ENCODE measurements at regions not wholly inside any gene's neighbourhood (a gene's known extent, or its start where the extent isn't known, plus 50 kb on each side); places are given as distances from the start of the nearest gene placed in this dataset.
"Not testable (repeated sequence)": the region's sequence is repeated elsewhere in the genome, so short reads cannot be mapped to it uniquely, and the experiment has no call there.

DNA sequence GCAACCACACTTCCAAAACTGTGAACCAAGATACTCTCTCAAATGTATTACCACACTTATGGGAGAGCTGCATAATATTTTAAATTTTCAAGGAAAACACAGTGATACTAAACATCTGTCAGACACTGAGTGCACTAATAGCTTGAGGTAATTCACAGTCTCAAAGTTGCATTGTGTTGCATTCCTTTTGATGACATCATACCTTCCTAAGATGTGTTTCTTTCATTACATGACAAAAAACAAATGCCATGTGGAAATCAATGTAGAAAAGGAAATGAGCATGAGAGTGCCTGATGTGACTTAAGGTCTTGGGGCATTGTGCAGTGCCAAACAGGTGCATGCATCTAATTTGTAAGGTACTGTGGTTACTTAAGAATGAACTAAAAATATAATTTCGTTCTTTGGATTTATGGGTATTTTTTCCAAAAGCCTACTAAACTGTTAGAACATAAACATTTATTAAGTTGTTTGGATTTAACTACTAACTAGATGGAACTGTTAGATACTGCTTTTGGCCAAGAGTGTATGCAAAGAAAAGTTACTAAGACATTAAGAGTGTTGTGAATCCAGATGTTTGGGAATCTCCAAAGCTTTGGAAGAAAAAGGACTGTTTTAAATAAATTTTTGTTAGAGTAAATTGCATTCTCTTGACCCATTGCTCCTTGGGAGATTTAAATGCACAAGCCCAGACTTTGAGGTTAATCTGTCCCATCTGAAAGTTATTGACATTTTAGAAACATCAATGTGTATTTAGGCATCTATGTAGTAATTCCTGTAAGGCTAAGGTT lies 496.2 kb upstream of the SEMA3D start:
- intact Hi-C loops (cut with micrococcal nuclease), result no loop called here

DNA sequence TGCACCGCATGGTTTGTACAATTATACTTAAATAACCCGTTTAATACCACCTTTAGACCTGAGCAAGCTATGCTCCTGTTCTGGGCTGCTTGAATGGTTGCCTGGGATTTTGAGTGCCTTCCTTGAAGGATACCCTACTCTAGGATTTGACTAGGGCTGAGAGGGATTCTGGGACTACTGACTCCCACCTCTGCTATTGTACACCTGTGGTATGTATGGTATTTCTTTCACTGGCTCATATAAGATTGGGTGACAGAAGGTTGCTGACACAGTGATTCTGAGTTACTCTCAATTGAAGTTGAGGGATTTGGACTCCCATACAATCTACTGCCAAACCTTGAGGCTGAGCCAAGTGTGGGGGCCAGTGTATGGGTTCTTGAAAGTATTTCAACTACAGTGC lies 494.4 kb upstream of the SEMA3D start:
- intact Hi-C loops (cut with micrococcal nuclease), result no loop called here

DNA sequence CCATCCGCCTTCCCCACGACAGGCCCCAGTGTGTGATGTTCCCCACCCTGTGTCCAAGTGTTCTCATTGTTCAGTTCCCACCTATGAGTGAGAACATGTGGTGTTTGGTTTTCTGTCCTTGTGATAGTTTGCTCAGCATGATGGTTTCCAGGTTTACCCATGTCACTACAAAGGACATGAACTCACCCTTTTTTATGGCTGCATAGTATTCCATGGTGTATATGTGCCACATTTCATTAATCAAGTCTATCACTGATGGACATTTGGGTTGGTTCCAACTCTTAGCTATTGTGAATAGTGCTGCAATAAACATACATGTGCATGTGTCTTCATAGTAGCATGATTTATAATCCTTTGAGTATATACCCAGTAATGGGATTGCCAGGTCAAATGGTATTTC lies 488.2 kb upstream of the SEMA3D start:
- intact Hi-C loops (cut with micrococcal nuclease), result not testable (repeated sequence)

DNA sequence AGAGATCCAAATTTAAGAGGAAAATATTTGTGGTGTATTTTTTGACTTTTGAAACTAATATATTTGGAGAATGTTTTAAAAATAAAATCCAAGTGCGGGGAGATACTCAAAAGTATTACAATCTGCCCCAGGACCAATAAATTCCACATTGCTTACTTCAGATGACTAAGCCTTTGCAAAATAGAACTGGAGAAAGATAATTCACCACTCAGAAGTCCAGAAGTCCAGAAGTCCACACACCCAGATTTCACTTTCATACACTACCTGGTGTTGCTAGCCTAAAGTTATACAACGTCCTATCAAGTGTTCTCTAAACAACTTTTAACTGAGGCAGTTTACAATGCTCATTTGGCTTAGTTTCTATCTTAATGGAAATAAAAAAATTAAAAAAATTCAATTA lies 487.0 kb upstream of the SEMA3D start:
- intact Hi-C loops (cut with micrococcal nuclease), result no loop called here

DNA sequence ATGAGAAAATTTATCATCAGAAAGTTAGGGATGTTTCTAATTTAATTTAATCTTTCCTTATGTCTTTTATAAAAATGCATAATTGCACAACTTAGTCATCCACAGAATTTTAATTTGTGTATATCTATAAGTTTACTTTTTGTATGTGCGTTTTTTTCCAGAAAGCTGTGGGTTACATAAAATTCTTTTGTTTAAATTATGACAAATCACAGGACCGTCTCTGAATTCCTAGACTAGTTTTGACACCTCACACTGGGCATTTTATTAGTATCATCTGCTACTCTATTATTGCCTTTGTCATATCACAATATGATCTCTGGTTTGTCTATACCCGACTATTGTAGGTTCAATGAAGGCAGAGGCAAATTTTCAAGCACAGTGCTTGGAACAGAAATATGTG lies 482.4 kb upstream of the SEMA3D start:
- intact Hi-C loops (cut with micrococcal nuclease), result no loop called here

DNA sequence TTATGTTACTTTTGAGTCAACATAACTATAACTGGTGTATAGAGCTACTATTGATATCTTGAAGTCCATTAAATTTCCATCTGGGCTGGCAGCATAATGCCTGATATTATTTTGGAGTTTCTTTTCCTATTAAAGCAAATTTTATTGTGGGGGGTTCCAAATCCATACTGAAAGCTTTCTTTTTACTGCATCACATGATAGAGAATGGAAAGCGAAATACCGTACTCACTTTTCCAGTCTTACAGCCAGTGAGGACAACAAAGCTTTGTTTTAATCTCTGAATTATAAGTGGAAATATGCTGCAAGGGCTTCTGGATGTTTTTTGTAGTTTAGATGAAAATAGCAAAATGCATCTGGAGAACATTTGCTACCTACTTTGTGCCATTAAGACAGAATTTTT lies 477.5 kb upstream of the SEMA3D start:
- intact Hi-C loops (cut with micrococcal nuclease), result no loop called here

DNA sequence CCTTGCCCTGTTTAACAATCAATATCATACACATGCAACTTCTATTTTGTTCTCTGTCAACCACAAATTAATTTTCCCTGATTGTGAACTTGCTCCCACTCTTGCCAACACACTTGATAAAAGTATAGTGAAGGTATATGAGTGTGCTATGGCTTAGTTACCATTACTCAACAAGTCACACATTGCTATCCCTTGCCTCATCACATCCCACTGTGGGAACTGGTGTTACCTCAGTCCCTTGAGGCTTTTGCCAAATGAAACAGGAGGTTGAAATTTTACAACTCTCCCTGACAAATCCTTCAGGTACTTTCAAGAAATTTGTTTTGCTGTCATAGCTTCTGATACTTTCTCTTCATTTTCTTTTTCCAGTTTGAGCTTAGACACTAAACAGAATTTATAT lies 472.5 kb upstream of the SEMA3D start:
- intact Hi-C loops (cut with micrococcal nuclease), result no loop called here

DNA sequence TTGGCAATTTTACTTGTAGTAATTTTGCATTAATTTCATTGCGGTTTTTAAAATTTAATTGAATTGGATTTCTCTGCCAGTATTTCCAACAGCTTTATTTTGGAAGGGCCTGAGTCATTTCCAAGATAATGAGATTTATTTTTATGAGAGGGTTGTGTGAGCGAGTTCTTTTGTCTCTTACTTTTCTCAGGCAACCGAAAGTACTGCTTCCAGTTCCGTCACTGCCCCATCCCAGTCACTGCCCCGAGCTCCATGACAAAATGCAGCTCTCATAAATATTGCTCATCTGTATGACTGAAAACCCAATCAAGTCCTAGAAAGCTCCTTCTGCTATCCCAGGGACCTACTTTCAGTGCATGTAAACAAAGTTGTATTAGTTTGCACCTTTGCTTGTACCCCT lies 468.4 kb upstream of the SEMA3D start:
- intact Hi-C loops (cut with micrococcal nuclease), result no loop called here

DNA sequence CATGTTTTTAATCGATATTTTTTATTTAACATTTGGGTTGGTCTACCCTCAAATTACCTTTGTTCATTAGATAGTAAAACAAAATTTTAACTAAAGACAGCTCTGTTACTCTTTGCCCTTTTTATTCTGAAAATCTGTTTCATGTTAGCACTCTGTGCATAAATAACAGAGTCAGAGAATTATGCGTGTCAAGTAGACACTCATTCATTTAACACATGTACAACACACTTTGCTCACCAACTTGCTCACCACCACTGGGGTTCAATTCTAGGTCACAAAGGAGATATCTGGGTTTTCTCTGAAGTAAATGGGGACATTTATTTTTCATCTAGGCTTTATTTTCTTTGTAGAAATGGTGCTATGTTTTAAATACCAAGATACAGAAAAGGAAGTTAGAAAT lies 457.4 kb upstream of the SEMA3D start:
- intact Hi-C loops (cut with micrococcal nuclease), result no loop called here

DNA sequence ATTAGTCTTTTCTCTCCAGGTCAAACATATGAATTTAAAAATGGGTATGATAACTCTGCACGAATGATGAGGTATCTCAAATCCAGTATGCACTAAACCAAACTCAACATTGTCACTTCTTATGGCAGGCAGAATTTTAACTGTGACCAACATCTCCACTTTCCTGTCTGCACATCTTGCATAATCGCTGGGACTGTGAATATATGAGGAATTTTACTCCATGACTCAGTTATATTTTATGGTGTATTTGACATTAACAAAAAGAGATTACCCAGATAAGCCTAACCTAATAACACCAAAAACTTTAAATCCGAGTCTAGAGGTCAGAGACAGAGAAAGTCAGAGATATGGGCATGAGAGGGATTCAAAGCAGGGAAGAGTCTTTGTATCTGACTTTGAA lies 454.5 kb upstream of the SEMA3D start:
- intact Hi-C loops (cut with micrococcal nuclease), result no loop called here

DNA sequence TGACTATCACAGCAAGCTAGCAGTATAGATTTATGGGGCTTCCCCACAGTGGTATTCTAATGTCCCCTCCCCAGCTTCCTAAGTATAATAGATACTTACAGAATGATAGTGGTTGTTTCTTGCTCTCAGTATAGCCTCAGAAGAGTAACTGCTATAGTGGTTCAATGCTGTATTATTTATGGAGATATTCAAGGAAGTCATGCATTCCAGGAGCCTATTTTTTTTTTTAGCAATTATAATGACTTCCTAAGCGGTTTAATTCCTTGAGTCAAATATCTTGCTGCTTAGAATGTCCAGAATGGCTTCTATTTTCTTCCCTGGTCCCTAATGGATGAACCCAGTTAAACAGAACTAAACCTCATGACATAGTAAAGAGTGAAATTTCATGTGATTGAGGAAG lies 451.5 kb upstream of the SEMA3D start:
- intact Hi-C loops (cut with micrococcal nuclease), result no loop called here

DNA sequence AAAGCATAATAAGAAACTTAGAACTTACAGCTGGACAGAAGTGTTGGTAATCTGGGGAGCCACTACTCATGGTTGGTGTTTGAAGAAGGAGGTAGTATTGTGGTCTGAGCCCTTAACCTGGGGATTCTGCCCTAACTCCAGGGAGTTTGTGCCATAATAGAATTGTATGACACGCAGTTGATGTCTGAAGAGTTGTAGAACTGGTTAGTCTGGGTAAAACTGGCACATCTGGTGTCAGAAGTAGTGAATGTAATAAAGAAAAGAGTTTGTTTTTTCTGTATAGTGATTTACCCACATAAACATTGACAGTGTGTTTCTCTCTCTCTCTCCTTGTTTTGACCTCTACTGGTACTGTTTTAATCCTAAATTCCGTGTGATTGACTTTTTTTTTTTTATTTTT lies 448.1 kb upstream of the SEMA3D start:
- intact Hi-C loops (cut with micrococcal nuclease), result no loop called here

DNA sequence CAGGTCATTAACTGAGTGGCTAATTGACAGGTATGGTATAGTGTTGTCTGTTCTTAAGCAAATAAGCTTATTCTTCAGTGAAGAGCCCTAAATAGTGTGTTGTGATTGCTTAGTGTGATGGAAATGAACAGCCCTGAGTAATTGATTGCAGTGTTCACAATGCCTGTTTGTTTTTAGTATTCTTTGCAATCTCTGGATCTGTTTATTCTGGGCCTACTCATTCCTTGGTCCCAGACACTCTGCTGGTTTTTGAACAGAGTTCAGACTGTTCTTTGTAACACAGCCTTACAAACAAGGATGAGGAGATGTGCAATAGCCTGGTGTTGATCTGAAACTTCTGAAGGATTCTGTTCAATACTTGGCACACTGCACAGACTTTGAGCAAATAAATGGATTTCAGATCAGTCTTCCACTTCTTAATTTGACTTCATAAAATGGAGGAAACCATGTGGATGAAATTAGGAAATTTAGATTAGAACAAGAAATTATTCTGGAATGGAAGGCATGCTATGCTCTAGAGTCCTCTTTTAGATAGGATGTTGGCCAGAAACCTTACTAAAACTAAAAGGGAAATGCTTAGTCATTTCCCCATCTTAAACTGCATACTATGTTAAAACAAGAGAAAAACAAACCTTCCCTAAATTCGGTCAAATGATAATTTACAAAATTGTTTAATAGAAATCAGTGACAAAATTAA lies 444.2 kb upstream of the SEMA3D start:
- intact Hi-C loops (cut with micrococcal nuclease), result no loop called here

DNA sequence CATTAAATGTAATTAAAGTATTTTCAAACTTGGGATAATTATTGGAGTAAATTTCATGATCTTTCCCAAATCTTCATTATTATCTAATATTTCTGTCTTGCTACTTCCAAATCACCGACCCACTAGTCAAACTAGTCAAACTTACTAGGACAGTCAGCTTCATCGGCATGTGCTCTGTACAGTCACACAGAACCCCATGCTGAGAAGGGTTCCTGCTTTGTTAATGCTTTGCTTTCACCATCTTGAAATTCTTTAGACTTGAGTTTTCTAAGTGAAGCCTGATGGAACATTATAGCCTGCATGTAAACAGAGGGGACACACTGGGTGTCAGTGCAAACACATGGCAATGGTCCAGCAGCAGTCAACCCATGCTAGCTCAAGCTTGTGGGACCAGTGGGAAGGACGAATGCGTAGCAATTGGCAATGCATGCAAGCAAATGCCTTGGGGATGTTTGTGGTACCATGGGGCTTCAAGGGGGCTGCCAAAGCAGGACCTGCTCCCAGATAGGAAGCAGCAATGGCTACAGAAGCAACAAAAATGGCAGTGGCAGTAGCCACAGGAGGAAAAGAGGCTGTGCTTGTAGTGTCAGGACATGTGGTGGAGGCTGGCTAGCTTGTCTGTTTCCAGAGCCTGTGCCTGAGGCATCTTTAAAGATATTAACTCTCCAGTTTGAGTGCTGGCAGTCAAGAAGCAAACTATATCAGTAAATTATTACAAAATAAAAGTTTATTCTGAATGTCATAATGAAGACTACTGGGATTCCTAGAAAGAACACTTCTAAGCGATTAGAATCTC lies 441.1 kb upstream of the SEMA3D start:
- intact Hi-C loops (cut with micrococcal nuclease), result no loop called here

DNA sequence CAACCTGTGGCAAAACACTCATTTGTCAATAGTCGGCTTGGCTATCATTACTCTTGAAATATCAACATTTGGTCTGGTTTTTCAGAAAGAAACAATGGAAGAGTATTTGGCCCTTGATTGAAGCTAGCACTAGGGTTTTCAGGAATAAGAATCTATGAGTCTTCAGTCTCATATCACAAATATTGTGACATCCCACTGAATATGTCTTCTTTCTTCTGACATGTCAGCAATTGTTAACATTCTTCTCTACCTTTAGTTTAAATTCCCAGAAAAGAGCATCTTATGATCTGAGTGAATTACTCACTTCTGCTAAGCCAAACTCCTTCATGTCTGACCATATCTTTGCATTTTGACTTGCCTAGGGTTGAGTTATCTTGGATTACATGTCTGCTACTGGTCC lies 435.2 kb upstream of the SEMA3D start:
- intact Hi-C loops (cut with micrococcal nuclease), result no loop called here

DNA sequence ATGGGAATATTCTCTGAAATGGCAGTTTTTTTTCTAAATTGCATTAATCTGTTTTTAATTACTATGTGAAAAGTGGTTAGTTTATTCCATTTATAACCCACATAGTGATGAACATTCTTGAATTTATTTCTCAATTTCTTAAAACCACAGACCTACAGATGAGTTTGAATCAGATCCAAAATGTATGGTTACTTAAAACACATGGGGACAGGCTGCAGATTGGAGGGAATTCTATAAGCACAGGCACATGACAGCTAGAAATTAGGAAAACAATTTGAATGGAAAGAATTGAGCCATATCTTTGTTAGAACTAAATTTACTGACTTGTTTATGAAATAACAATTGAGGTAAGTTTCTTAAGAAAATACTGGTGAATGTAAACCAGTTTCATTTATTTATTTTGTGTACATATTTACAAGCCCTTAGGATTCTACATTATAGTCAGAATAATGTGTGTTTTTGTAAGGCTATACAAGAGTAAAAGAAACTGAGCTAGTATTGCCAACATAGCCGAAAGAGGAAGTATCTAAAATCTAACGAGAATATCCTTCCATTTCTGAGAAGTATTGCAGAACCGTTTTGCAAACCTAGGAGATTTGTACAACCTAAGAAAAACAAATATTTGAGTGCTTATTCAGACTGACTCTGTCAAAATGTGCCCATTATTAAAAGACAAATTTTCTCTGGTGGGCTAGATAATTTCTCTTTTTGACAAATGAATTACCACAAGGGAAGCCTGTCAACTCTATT lies 434.3 kb upstream of the SEMA3D start:
- intact Hi-C loops (cut with micrococcal nuclease), result no loop called here

DNA sequence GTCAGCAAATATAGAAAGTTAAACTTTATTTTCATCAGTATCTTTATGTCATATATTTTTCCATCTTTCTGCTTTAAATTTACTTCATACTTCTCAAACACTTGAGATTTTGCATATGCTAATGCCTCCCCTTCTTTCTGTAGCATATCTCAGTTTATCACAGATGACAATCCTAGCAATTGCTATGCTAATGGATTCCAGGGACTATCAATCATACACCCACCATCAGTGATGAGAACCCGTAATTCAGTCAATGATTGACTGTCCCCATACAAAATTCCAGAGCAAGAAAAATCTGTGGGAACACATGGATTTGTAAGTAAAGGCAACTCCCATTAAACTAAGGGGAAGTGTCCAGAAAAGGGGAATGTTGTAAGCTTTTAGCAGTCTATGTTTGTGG lies 432.4 kb upstream of the SEMA3D start:
- intact Hi-C loops (cut with micrococcal nuclease), result no loop called here

DNA sequence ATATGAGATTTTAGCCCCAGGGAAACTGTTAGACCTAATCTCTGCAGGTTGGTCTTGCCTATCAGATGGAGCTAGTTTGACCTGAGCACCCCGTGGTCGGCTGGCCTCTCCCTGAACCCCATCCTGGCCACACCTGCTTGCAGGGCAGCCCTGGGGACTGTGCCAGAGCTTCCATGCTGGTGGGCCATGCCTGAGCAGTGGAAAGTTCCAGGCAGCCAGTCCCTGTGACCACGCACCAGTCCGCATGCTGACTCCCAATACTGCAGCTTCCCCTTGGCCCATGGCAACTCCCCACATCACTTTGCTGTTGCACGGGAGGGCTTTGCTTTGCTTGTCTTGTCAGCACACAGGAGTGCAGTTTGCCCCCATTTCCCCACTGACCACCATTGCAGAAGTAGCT lies 427.8 kb upstream of the SEMA3D start:
- intact Hi-C loops (cut with micrococcal nuclease), result no loop called here

DNA sequence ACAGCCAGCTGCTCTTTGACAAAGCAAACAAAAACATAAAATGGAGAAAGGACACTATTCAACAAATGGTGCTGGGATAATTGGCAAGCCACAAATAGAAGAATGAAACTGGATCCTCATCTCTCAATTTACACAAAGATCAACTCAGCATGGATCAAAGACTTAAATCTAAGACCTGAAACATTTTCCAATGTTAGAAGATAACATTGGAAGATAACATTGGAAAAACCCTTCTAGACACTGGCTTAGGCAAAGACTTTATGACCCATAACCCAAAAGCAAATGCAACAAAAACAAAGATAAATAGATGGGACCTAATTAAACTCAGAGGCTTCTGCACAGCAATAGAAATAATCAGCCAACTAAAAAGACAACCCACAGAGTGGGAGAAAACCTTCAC lies 425.7 kb upstream of the SEMA3D start:
- intact Hi-C loops (cut with micrococcal nuclease), result no loop called here

DNA sequence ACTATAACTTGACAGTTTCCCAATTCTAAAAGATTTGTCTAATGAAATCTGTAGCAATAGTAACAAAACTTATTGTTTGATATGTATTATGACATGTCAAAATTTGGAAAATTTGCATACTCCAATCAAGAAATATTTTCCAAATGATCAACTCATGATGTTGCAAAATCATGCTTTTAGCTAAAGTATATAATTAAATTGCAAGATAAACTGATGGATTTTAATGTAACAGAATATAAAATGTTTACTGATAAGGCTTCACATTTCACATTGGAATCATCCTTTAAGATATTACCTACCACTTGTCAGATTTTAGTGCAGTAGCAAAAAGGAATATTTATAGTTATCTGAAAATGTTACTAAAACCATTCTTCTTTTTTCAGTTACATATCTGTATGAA lies 421.9 kb upstream of the SEMA3D start:
- intact Hi-C loops (cut with micrococcal nuclease), result no loop called here

DNA sequence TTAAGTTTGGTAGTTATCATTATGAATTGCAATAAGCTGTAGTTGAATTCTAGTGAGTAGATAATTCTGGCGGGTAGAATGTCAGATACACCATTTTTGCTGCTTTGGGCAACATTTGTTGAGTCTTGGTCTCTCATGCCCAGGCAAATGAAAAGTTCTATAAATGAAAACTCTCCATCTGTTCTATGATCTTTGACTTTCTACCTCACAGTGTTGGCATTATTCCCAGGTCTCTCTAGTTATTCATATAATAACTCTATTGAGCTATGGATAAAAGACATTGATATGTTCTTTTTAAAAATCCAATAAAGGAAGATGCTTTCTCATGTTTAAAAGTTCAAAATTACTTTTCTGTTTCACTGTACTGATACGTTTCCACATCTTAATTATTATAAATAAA lies 415.3 kb upstream of the SEMA3D start:
- intact Hi-C loops (cut with micrococcal nuclease), result no loop called here

DNA sequence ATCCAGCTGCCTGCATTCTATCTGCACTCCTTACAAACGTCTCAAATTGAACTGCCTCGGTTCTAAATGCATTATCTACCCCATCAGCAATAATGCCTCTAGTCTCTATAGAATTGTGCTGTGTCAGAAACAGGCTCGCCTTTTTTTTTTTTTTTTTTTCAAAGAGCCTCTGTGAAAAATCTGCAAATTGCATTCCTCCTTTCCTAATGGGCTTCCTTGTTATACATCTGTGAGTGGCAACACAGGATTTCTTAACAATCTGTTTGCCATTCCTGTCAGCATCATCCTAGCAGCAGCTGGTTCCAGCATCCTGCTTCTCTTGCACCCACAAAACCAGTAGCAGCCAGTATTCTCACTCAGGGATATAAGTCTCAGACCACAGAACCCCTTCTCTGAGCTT lies 413.5 kb upstream of the SEMA3D start:
- intact Hi-C loops (cut with micrococcal nuclease), result no loop called here

All from T-helper 2 cell treated with Interferon-gamma antibody and Interleukin-4, amounts not matched to agents 100 ng/mL and 5 ng/mL, for 36 hours (primary cell).